22Rv1 (cell line): ENCODE measurements at regions not wholly inside any gene's neighbourhood (a gene's known extent, or its start where the extent isn't known, plus 50 kb on each side); places are given as distances from the start of the nearest gene placed in this dataset.

Experiments used
- H3K27ac ChIP-seq: fragments of 450-650 bp; 2 replicates; pipeline ENCODE4 v1.5.1; 2017
- CTCF ChIP-seq: fragments of 450-650 bp; IDR thresholded peaks from 2 replicates; pipeline ENCODE4 v1.5.1; 2017; ENCODE audit warnings: mild to moderate bottlenecking
- ZFX ChIP-seq: fragments of 450-650 bp; IDR thresholded peaks from 2 replicates; pipeline ENCODE4 v1.6.1; 2017; ENCODE audit warnings: antibody characterized with exemption, borderline replicate concordance

- TF ChIP-seq CTCF (no peak), ZFX (no peak)
- no peak overlapping the region for H3K27ac ChIP-seq
Measured at GRCh38 chr10:43891241-43891640, 242.6 kb upstream of the ZNF32 start.

- no peak overlapping the region for H3K27ac ChIP-seq
Measured at GRCh38 chr10:43890124-43890523, 241.4 kb upstream of the ZNF32 start.

DNA sequence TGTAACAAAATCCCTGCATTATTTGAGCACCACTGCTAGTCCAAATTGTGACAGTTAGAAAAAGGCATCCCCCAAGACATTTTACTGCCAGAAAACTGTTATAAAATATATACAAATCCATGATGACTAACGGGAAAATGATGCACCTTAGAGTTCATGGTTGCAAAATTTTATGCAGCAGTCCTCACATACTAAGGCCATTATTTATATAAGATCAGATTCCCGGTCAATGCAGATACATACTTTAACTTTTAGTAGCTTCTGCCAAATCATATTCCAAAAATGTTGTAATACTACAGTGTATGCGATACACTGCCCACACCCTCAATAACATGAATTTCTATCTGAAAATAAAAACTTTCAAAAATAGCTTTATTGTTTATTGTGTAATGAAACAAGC, 239.9 kb upstream of the ZNF32 start:
- no peak overlapping the region for H3K27ac ChIP-seq

More at GRCh38 chr10:43890124-43890523, 241.4 kb upstream of the ZNF32 start:
- no peak for TF ChIP-seq ZFX
- no peak for TF ChIP-seq CTCF

DNA sequence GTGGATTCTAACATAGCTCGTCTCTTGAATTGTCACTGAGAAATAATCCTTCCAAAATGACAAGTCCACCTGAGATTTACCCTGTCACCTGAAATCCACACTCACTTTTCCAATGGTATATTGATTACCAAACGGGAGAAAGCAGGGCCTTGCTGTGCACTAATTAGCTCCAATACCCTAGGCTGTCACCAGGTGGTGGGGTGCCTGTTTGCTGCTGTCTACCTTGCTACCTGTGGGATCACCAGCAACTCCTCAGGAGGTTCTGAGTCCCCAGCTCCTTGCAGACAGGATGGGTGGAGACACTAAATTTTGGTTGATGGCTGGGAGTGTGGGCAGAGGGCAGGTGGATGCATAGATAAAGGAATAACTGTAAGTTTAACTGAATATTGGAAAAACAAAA, 237.2 kb upstream of the ZNF32 start:
- no peak for TF ChIP-seq ZFX
- no peak for TF ChIP-seq CTCF
- H3K27ac ChIP-seq = no peak overlapping the region

More for the DNA sequence above, 239.9 kb upstream of the ZNF32 start:
- no peak for TF ChIP-seq ZFX
- TF ChIP-seq CTCF = no peak

GRCh38 chr10:43885252-43885651, 236.6 kb upstream of the ZNF32 start:
- no peak for TF ChIP-seq ZFX
- TF ChIP-seq CTCF = no peak

GRCh38 chr10:43884501-43885105, 235.9 kb upstream of the ZNF32 start:
- no peak for TF ChIP-seq ZFX
- TF ChIP-seq CTCF = no peak
- no peak overlapping the region for H3K27ac ChIP-seq

More at GRCh38 chr10:43885252-43885651, 236.6 kb upstream of the ZNF32 start:
- H3K27ac ChIP-seq = no peak overlapping the region

- H3K27ac ChIP-seq = no peak overlapping the region
- TF ChIP-seq CTCF = no peak
- no peak for TF ChIP-seq ZFX
Measured at GRCh38 chr10:43882711-43883110, 234.0 kb upstream of the ZNF32 start.
